Nephron (organoid): ENCODE measurements at regions not wholly inside any gene's neighbourhood (a gene's known extent, or its start where the extent isn't known, plus 50 kb on each side); places are given as distances from the start of the nearest gene placed in this dataset.

Experiments used
- H3K27ac Mint-ChIP-seq, 3 experiments: 2 replicates each; pipeline ENCODE4 v1.8.0; 2020; ENCODE audit warnings: mixed read lengths in 3 of 3, mild to moderate bottlenecking in 2 of 3, moderate library complexity in 1 of 3
- H3K27me3 Mint-ChIP-seq: 2 replicates; pipeline ENCODE4 v1.8.0; 2021; ENCODE audit warnings: low read depth, mild to moderate bottlenecking, moderate library complexity, mixed read lengths
- H3K36me3 Mint-ChIP-seq: 2 replicates; pipeline ENCODE4 v1.8.0; 2020; ENCODE audit warnings: low read depth, mixed read lengths
- H3K4me1 Mint-ChIP-seq: 2 replicates; pipeline ENCODE4 v1.8.0; 2020; ENCODE audit warnings: mixed read lengths
- H3K4me3 Mint-ChIP-seq, 3 experiments: 2 replicates each; pipeline ENCODE4 v1.8.0; 2020; ENCODE audit warnings: mild to moderate bottlenecking in 3 of 3, mixed read lengths in 3 of 3, moderate library complexity in 2 of 3
- H3K9me3 Mint-ChIP-seq: 2 replicates; pipeline ENCODE4 v1.8.0; 2020; ENCODE audit warnings: mixed read lengths
- CTCF ChIP-seq, 3 experiments: fragments of 200-600 bp; sonication (generic); IDR thresholded peaks; one replicate each; pipeline ENCODE4 v1.5.0; 2021; ENCODE audit warnings: antibody characterized with exemption in 3 of 3; ENCODE audit not compliant: unreplicated experiment in 3 of 3

DNA sequence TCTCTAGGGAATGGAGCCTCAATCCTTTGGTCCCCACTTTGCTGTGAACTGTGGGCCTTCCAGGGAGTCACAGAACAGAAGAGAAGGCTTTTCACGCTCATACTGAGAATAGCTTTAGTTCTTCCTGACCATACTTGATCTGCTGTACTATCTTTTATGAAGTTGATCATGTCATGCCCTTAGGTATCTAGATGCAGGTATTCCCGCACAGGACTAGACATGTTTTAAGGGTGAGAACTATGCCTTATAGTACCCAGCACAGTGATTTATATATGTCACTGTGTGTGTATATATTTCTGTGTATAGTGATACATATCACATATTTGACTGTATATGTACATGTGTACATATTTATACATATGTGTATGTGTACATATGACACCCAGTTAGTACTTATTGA, 358.4 kb upstream of the SEMA6D start:
- no peaks in the 10 kb centered on the region for H3K27me3 Mint-ChIP-seq
- no peak overlapping the region for H3K27ac Mint-ChIP-seq
- TF ChIP-seq CTCF (IDR thresholded peaks at IDR 0.05; ENCODE audit: unreplicated experiment in 3 of 3): no peak
- no peaks in the 10 kb centered on the region for H3K36me3 Mint-ChIP-seq
- no peak overlapping the region for H3K4me3 Mint-ChIP-seq
- no peaks in the 10 kb centered on the region for H3K9me3 Mint-ChIP-seq
- peaks cover 12% of the 10 kb centered on the region for H3K4me1 Mint-ChIP-seq

- no peak for TF ChIP-seq CTCF (IDR thresholded peaks at IDR 0.05; ENCODE audit: unreplicated experiment in 3 of 3)
- Mint-ChIP-seq H3K27ac (no peak overlapping the region), H3K4me1 (peaks cover 18% of the 10 kb centered on the region), H3K27me3 (no peaks in the 10 kb centered on the region), H3K9me3 (no peaks in the 10 kb centered on the region), H3K36me3 (no peaks in the 10 kb centered on the region), H3K4me3 (no peak overlapping the region)
Measured at GRCh38 chr15:47360305-47360704, 357.0 kb upstream of the SEMA6D start.

- Mint-ChIP-seq H3K27ac (no peak overlapping the region), H3K9me3 (no peaks in the 10 kb centered on the region), H3K4me1 (peaks cover 18% of the 10 kb centered on the region), H3K27me3 (no peaks in the 10 kb centered on the region), H3K36me3 (no peaks in the 10 kb centered on the region), H3K4me3 (no peak overlapping the region)
- no peak for TF ChIP-seq CTCF (IDR thresholded peaks at IDR 0.05; ENCODE audit: unreplicated experiment in 3 of 3)
Measured at GRCh38 chr15:47362118-47362905, 355.0 kb upstream of the SEMA6D start.

GRCh38 chr15:47363653-47364052, 353.7 kb upstream of the SEMA6D start:
- Mint-ChIP-seq H3K27ac (no peak overlapping the region), H3K9me3 (no peaks in the 10 kb centered on the region), H3K4me3 (no peak overlapping the region), H3K27me3 (no peaks in the 10 kb centered on the region), H3K4me1 (peaks cover 18% of the 10 kb centered on the region), H3K36me3 (no peaks in the 10 kb centered on the region)
- no peak for TF ChIP-seq CTCF (IDR thresholded peaks at IDR 0.05; ENCODE audit: unreplicated experiment in 3 of 3)

GRCh38 chr15:47364230-47365141, 352.8 kb upstream of the SEMA6D start:
- Mint-ChIP-seq H3K27me3 (no peaks in the 10 kb centered on the region), H3K36me3 (no peaks in the 10 kb centered on the region), H3K4me1 (peaks cover 18% of the 10 kb centered on the region), H3K9me3 (no peaks in the 10 kb centered on the region), H3K4me3 (no peak overlapping the region), H3K27ac (peak overlapping the region; percentile 14 to 88 (median 34))
- no peak for TF ChIP-seq CTCF (IDR thresholded peaks at IDR 0.05; ENCODE audit: unreplicated experiment in 3 of 3)
